ENCODE measurements at regions not wholly inside any gene's neighbourhood (a gene's known extent, or its start where the extent isn't known, plus 50 kb on each side); places are given as distances from the start of the nearest gene placed in this dataset.

- TF ChIP-seq TBP (IDR thresholded peaks at IDR 0.05; ENCODE audit: low read depth, low read length), result no peak
- TF ChIP-seq SUZ12 (IDR thresholded peaks at IDR 0.05; ENCODE audit: low read length), result no peak
- no peak for TF ChIP-seq SRF (IDR thresholded peaks at IDR 0.05; ENCODE audit: low read depth, low read length)
- TF ChIP-seq SP1 (IDR thresholded peaks at IDR 0.05; ENCODE audit: low read depth, low read length), result no peak
These were observed 66.7 kb upstream of the LINC01488 start (continued) for GRCh38 chr11:69414773-69415187.

Measured in H1 (cell line).